ENCODE measurements at regions not wholly inside any gene's neighbourhood (a gene's known extent, or its start where the extent isn't known, plus 50 kb on each side); places are given as distances from the start of the nearest gene placed in this dataset.

DNA sequence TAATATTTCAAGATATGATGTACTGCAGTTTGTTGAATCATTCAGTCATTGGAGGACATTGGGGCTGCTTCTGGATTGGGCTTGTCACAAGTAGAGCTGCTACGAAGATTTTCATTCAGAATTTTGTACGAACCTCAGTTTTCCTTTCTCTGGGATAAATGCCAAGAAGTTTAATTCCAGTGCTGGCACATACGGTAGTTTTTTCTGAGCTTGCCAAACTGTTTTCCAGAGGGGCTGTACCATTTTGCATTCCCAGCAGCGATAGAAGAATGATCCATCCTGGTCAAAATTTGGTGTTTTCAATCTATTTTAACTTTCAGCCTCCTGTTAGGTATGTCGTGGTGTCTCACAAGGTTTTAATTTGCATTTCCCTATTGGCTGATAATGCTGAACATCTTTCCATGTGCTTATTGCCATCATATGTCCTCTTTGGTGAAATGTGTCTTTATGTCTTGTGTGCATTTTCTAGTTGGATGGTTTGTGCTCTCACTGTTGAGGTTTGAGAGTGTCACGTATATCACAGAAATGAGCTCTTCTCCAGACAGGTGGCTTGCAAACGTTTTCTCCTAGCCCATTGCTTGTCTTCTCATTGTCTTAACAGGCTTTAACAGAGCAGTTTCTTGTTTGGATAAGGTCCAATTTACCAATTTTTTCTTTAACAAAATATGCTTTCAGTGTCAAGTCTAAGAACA is 612.6 kb downstream of the GALR1 start:
- DNase-seq: no peak

DNA sequence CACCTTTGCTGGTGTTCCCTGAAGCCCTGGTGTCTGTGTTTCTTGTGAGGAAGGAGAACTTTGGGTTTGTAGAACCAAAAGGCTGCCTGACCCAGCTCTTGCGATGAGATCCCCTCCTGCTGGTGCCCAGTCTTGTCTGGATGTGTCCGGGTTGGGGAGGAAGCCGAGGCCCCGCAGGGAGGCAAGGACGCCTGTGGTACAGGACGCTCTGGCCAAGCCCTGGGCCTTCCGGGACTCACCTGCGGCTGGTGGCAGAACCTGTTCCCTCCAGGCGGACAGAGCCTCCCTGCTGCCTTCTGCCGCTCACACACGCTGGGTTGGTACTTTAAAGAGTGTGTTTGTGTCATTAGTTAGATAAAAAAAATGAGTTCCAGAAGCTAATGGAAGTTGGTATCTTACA is 616.2 kb downstream of the GALR1 start:
- DNase-seq: no peak

DNA sequence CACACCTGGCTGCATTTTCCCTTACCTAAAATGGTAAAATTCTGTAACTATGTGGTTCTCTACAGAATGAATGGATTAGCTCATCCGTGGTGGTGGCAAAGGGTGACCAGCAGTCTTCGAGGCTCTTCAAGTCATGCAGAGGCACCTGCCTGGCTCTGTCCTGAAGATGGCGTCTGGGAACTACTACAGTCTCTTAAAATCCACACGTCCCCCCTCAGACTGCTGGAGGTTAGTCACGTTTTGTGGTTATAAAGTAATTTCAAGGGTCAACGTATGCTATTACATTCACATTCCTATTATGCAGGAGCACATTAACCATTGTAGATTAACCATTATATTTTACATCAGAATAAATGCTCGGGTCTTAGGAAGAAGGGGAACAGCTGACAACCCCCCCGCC is 616.7 kb downstream of the GALR1 start:
- DNase-seq: no peak

DNA sequence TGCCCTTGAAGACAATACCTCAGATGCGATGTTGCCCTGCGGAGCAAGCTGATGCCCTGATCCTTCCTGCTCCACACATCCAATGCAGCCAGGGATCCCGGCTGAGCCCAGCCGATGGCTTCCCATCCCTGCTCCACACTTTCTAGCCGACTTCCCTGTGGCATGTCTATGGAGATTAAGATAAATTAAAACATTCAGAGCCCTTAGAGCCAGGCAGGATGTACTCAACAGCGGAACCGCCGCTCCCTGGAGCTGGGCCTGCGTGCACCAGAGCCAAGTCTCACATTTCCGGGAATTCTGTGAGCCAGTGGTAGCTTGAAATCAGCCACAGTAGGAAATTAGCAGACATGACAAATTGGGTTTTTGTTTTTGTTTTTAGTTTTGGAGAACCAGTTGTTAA is 620.6 kb downstream of the GALR1 start:
- DNase-seq: no peak

DNA sequence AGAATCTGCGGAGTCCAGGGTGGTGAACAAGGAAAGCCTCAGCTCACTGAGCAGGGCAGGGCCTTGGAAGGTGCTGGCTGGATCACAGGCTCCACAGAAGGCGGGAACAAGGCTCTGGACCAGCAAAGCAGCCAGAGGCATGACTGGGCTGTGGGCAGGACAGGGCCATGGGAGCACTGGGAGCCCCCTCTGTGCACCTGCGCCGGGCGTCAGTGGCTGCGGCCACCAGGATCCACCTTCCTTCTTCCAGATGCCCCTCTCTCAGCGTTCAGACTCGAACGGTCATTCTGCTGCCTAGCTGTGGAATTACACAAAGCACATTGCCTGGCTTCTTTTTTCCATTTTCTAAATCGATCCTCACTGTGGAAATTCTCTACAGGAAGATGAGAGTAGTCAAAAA is 621.2 kb downstream of the GALR1 start:
- no peak for DNase-seq

DNA sequence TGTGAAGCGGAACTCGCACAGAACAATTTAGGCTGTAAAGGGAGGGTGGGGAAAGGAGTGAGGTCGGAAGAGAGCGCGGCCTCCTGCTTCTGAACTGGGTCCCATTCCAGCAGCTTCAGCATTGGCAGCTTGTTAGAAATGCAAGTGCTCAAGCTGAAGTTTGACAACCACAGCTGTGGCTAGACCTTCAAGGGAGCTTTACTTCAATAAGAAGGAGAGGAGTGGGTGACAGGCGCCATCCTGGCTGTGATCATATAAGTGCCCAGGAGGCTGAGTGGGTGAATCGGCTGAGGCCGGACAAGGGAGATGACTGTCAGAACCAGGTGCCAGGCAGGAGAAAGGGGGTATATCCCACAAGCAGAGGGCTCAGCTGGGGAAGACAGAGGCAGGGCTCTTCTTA is 622.5 kb downstream of the GALR1 start:
- DNase-seq: no peak

DNA sequence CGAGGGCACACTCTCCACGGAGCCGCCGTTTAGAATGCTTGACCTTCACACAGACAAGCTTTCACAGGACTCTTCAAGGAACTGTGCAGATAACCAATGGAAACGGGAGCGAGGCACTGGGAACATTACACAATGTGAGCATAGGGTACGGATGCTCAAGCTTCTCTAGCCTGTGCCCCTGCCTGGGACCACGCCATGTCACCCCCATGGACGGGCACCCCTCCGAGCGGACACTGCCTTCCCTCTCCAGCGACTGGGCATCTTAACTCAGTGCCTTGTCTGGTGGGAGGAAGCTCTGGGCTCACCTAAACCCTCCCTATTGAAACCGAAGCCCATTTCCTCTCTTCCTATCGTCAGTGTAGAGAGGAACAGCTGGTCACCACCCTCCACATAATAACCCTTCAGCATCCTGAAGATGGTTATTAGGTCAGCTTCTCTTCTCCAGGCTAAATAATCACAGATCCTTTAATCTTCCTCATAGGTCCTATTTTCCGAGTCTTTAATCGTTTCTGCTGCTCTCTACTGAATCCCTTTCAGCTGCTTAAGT is 626.7 kb downstream of the GALR1 start:
- DNase-seq: no peak

DNA sequence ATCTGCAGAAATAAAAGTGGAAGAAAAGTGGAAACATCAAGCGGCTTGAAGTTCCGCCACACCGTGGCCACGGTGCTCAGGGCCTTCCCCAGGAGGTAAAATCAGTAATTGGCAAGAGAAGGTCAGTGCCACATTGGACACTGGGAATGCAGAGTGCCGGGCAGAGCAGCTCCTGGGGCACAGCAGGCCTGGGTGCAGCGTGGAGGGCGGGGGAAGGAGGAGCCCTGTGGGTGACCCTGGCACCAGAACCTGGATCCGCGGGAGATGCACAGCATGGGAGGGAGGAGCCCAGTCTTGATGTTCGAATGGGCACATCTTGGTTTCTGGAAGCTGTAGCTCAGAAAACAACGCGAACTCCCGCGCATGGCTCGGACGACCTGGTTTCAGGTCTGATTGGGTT is 630.2 kb downstream of the GALR1 start:
- DNase-seq: no peak

DNA sequence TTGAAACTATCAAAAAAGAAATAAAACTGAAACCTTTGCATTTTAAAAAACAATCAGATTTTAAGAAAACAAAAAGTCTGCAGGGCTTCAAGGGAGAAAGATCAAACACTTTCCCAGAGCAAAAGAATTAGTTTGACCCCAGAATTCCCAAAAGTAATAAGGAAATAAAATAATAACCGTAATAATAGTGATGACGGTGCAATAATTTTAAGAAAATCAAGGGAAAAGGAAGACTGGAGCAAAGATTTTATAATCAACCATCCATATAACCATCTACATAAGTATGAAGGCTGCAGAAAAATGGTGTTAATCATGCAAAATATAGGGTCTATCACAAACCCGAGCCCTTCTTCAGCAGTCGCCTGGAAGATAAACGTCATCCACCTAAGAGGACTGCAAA is 634.8 kb downstream of the GALR1 start:
- no peak for DNase-seq

DNA sequence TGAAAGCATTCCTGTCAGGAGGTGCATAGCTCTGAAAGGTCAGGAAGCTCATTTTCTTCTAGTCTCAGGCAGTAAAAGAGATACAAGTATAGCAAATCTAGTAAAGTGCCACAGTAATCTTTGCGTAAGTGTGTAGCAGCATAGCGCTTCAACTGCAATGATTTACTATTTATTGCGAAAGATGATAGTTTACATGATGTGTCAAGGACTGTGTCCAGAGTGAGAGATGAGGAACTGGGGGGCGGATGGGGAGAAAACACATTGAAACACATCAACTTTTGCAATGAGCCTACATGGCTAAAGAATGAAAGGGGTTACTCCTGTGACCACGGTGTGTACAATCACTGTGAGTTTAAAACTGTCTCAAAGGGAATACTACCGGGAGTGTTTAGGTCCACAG is 644.4 kb downstream of the GALR1 start:
- no peak for DNase-seq

DNA sequence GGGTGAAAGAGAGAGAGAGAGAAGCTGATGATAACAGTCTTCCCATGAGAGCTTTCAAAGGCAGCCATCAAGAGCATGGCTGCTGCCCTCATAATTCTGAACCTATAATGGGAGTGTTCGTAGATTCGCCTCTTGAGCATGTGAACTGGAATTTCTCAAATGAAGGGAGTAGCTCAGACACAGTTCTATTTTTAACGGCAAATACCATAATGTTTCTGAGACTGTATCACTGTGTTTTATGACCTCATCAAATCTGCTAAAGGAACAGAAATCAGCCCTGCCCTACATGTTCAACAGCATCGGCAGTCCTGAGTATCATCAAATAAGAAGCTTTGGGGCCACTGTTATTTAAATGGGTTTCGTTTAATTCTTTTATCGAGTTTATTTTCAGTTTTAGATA is 645.6 kb downstream of the GALR1 start:
- no peak for DNase-seq

DNA sequence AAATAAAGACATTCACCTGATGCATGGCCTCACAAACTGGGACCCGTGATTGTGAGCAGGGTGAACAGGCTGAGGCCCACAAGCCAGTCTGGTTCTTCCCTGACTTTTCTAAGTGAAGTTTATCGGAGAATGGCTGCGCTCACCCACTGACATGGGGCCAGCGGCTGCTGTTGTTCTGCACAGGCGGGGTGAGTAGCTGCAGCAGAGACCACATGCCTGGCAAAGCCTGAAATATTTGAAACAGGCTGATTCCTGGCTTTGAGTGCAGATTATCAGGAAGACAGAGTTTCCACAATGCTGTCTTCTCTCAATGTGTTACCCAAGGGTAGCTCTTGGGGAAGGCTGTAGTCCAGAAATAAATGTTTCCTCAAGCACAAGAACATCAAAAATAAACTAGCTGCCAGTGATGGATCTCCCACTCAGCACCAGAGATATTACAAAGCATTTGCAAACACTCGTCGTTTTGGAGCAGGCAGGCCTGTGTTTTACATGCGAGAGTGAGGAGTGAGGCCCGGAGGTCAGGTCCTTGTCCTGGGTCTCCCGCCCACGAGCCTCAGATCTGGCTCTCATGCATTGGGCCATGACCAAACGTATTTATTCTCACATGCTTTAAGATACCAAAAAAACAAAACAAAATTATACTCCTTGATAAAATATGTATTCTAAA is 647.1 kb downstream of the GALR1 start:
- no peak for DNase-seq

DNA sequence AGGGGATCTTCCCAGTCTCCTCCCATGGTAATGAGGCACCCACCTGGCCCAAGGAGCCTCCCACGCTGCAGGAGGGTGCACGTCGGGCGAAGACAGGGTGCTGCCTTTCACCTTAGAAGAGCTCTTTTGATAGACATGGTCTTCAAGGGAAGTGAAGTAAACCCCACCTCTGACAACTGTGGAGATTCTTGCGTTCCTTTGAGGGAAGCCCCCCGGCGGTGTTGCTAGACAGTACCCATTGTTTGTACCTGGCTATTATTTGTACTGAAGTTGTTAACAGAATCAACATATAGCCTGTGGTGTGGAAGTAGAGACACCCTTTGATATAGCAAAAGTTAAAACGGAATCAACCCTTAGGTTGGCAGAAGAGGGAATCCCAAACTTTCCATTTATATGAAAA is 648.0 kb downstream of the GALR1 start:
- no peak for DNase-seq

DNA sequence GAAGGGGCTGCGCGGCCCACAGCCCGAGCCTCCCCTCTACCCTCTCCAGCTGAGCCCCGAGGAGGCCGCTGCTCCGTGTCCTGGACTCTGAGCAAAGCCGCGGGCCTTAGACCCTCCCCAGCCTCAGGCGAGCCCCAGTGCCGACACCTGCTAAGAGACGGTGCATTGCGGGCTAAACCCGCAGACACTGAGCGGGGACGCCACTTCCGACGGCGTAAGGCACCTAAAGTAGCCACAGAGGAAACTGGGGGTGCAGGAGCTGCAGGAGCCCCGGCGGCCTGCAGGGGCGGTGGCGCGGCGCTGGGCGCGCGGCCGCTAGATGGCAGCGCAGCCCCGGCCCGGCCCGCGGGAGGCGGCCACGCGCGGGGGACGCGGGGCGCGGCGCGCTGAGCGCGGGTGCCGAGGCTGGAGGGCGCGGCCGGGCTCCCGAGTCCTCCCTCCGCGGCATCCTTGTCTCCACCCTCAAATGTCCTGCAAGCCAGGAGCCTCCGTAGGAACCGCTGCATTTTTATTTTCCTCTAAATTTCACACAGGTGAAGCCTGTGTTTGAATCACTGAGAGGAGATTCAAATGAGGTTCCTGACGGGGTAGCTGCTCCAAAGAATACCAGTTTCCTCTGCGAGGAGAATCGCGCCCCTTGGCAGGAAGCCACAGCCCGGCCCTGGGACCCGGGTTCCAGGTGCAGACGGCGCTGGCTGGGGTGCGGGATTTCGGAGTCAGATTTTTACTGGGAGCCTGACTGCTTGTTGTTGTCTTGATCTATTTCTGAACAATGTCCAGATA is 650.5 kb downstream of the GALR1 start:
- DNase-seq: peak; percentile 60 to 76

DNA sequence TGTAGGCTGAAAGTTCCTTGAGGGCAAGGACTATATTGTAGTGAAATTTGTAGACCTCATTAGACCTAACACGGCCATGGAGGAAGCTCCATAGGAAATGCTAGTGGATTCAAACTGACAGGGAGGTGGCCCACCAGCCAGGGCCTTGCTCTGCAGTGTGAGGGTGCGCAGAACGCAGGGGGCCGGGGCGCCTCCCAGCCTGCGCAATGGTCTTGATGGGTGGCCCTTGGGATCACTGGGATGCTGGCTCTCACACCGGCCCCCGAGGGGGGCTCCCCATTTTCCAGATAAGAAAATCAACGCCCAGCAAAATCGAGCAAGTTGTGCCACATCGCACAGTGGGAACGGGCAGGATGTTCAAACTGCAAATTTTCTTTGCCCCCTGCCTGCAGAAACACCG is 655.4 kb downstream of the GALR1 start:
- no peak for DNase-seq

DNA sequence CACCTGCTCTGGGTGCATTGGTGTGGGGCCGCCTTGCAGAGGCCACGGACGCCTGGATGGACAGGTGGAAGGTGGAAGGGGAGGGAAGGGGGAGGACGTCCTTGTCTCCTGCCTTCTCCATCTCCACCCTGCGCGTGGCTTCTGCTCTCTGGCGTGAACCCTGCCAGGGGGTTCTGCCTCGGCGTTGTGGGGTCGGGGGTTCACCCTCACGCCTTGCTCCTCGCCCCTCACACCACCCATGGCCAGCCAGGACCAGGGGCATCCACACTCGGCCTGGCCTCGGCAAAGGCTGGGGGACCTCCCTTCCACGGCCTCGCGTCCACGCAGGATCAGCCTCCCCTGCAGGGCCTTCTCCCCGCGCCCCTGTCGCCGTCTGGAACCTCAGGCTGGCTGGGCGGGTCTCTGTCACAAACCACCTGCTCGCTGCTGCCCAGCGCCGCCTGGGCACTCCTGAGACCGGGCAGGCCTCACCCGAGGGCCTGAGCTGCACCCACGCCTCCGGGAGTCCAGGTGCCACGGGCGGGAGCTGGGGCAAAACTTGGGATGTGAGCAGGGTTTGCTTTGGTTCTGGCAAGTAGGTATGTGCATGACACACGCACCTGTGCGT is 655.9 kb downstream of the GALR1 start:
- no peak for DNase-seq

DNA sequence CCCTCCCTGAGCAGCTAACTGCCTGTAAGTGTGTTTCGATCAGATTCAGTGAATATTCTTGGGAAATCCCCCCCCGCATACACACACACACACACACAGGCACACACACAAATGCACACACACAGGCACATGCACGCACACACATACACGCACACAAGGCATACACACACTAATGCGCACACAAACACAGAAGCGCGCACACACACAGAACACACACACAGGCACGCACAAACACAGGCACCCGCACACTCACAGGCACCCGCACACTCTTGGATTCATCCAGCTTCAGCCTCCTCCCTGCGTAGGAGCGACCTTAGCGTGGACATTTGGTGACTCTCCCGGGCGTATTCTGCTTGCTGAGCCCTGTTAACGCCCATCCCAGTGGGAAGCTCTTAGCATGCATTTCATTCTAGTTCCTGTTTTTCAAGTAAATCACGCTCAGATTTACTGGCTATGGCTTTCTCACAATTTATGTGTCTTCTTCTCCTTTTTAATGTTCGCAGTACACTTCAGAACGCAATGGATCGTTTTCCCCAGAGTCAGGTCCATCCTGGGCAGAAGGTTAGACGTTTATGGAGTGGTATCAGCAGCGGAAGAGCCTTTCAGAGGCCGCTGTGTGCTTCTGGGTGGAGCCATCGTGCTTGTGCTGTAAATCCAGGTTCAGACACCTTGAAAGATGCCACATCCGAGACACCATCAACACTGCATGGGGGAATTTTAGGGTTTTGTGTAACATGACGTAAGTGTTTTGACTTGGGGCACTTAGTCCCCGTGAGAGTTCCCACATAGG is 656.6 kb downstream of the GALR1 start:
- DNase-seq: no peak

DNA sequence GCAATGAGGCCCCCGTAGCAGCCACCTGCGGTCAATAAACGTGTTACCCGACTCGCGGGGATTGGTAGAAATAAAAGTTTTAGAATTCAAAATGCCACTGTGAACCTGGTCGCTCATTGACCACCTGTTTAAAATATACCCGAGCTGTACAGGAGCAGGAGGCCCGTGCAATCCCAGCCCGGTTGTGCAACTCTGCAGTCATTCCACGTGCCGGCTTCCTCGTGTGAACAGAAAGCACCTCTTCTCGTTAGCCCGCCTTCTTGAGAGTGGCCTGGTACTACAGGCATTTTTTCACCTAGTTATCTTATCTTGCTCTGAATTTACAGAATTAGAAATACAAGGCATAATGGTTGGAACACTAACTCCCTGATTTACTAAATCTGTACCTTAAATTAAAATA is 660.7 kb downstream of the GALR1 start:
- no peak for DNase-seq

DNA sequence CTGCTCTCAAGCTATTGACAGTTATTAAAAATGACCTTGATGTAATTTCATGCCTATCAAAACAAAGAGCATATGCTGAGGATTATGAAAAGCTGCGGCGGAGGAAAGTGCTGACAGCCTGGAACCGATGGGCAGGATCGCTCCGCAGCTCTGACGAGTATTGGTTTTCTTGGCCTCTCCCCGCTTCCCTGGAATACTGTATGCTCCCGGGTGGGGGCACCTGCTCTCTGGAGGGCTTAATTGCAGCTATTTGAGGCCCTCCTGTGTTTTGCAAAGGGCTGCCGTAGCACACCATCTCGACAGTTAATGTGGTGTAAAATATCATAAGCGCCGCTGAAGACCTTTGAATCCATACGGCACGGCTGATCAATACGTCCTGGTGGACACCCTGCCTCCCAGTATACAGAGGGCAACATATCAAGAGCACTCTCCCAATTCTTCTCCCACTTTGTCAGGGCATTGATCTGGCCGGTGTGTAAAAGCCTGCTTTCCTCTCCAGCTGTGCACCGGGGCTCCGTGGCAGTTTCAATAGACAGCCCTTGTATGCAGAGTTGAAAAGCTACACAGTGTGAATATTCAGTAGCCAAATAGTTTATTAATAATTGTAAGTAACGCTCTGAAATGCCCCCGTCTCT is 662.4 kb downstream of the GALR1 start:
- DNase-seq: no peak

DNA sequence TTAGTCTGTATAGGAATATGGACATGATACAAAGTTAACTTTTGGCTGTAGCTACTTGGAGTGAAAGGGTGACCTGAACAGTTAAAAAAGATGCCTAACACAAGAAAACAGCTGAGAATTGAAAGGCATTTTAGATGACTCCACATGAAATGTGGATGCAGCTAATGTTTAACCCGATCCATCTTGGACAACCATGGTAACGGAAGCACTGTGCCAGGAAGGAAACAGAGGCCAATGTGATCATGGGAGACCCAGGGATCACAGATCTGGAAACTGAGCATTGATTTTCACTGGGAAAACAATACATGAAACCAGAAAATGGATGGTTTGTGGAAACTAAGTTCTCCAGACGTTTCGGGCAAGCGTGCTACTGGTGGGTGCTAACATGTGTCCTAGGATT is 669.1 kb downstream of the GALR1 start:
- DNase-seq: no peak

DNA sequence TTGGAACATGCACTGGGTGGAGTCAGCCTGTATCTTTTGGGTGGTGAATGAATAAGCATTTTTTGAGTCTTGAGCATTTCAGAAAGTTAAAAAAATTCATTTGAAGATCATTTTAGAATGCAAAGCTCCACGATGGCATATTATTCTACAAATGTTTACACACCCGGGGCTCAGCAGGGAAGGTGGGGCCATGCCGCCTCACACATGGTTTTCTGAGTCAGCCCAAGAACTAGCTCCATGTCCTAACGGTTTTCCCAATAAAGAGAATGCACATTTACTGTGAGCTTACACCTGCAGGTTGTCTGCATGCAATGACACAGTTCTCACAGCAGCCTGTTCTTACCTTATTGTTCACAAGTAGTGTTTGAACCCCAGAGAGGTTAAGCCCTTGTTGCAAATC is 670.3 kb downstream of the GALR1 start:
- no peak for DNase-seq

DNA sequence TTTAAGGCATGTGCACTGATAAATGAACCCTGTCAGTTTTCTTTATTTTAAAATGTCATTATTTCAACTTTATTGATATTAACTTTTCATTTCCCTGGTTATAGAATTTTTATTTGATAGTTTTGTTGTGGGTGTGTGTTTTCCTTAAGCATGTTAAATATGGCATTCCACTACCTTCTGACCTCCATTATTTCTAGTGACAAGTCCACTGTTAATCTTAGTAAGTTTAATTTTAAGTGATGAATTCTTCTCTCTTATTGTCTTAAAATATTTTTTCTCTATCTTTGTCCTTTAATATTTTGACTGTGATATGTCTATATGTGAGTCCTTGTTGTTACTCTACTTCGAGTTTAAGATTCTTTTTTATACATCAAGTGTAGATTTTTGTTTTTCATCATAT is 685.7 kb downstream of the GALR1 start:
- DNase-seq: no peak
